Lower leg skin (tissue), 3 donors: ENCODE measurements at regions not wholly inside any gene's neighbourhood (a gene's known extent, or its start where the extent isn't known, plus 50 kb on each side); places are given as distances from the start of the nearest gene placed in this dataset.

Experiments used
- POLR2A ChIP-seq, 2 donors: fragments of 450-650 bp; IDR thresholded peaks; one replicate each; pipeline ENCODE4 v1.6.1; 2016 to 2017; ENCODE audit warnings: antibody characterized with exemption in 2 of 2, mild to moderate bottlenecking in 1 of 2, moderate library complexity in 1 of 2
- TF ChIP-seq, protein P1 (sequence below), 3 donors: fragments of 450-650 bp; IDR thresholded peaks; one replicate each; pipeline ENCODE4 v1.5.1; 2016; ENCODE audit warnings: antibody characterized with exemption in 3 of 3, mild to moderate bottlenecking in 3 of 3, moderate library complexity in 2 of 3

DNA sequence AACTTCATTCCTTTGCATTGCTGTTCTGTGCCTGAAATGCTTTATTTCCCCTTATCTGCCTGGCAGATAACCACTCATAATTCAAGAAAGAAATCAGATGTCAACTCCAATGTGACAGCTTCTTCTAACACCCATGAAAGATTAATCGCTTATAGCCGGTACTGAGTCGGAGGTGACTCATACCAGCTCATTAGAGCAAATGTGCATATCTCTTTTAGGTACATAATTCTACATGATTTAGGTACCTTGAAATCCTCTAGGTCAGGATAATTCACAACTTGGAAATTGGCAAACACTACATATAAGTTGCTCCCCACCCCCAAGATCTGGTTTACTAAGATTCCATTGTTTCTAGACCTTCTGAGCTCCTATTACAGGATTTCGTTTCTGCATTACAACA is 554.4 kb upstream of the SORCS1 start:
- TF ChIP-seq, protein P1, sequence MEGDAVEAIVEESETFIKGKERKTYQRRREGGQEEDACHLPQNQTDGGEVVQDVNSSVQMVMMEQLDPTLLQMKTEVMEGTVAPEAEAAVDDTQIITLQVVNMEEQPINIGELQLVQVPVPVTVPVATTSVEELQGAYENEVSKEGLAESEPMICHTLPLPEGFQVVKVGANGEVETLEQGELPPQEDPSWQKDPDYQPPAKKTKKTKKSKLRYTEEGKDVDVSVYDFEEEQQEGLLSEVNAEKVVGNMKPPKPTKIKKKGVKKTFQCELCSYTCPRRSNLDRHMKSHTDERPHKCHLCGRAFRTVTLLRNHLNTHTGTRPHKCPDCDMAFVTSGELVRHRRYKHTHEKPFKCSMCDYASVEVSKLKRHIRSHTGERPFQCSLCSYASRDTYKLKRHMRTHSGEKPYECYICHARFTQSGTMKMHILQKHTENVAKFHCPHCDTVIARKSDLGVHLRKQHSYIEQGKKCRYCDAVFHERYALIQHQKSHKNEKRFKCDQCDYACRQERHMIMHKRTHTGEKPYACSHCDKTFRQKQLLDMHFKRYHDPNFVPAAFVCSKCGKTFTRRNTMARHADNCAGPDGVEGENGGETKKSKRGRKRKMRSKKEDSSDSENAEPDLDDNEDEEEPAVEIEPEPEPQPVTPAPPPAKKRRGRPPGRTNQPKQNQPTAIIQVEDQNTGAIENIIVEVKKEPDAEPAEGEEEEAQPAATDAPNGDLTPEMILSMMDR (IDR thresholded peaks at IDR 0.05) = no peak
- TF ChIP-seq POLR2A (IDR thresholded peaks at IDR 0.05) = no peak
